ENCODE measurements at regions not wholly inside any gene's neighbourhood (a gene's known extent, or its start where the extent isn't known, plus 50 kb on each side); places are given as distances from the start of the nearest gene placed in this dataset.

- H3K27me3 ChIP-seq (ENCODE audit: control insufficient read depth, insufficient read depth, low read length): no peaks in the 10 kb centered on the region
- no peaks in the 10 kb centered on the region for H3K4me1 Mint-ChIP-seq
- peaks cover 0 to 25% (median 9%) of the 10 kb centered on the region in 7 donors for H3K9me3 Mint-ChIP-seq
- no peak overlapping the region for H3K27ac Mint-ChIP-seq
- H3K36me3 ChIP-seq (ENCODE audit: control insufficient read depth, insufficient read depth, low read length): no peaks in the 10 kb centered on the region
- H3K4me1 ChIP-seq (ENCODE audit: control insufficient read depth, insufficient read depth, low read length, poor library complexity, severe bottlenecking): no peaks in the 10 kb centered on the region
- no peak overlapping the region for H3K4me3 ChIP-seq (ENCODE audit: low read depth, low read length)
- H3K9me3 ChIP-seq (ENCODE audit: control insufficient read depth in 2 of 2, low read length in 2 of 2): peaks cover 0 to 2% of the 10 kb centered on the region in 2 experiments
- H3K36me3 Mint-ChIP-seq: no peaks in the 10 kb centered on the region
- no peak overlapping the region for H3K4me3 Mint-ChIP-seq
- H3K27me3 Mint-ChIP-seq: no peaks in the 10 kb centered on the region
- H3K27ac ChIP-seq (ENCODE audit: insufficient read depth, low read length, poor library complexity, severe bottlenecking): no peak overlapping the region
- ATAC-seq (ENCODE audit: low read depth in 2 of 2): no peak
- no peak for DNase-seq
These were observed 255.7 kb upstream of the GRM7 start for GRCh38 chr3:6605227-6605626.

- H3K4me1 Mint-ChIP-seq: no peaks in the 10 kb centered on the region
- H3K27me3 ChIP-seq (ENCODE audit: control insufficient read depth, insufficient read depth, low read length): no peaks in the 10 kb centered on the region
- H3K36me3 ChIP-seq (ENCODE audit: control insufficient read depth, insufficient read depth, low read length): no peaks in the 10 kb centered on the region
- ATAC-seq (ENCODE audit: low read depth in 2 of 2): no peak
- no peaks in the 10 kb centered on the region for H3K27me3 Mint-ChIP-seq
- H3K27ac Mint-ChIP-seq: no peak overlapping the region
- DNase-seq: no peak
- H3K4me1 ChIP-seq (ENCODE audit: control insufficient read depth, insufficient read depth, low read length, poor library complexity, severe bottlenecking): no peaks in the 10 kb centered on the region
- no peak overlapping the region for H3K4me3 Mint-ChIP-seq
- no peaks in the 10 kb centered on the region for H3K36me3 Mint-ChIP-seq
- peaks cover 0 to 2% of the 10 kb centered on the region in 2 experiments for H3K9me3 ChIP-seq (ENCODE audit: control insufficient read depth in 2 of 2, low read length in 2 of 2)
- peaks cover 0 to 24% (median 8%) of the 10 kb centered on the region in 7 donors for H3K9me3 Mint-ChIP-seq
- H3K27ac ChIP-seq (ENCODE audit: insufficient read depth, low read length, poor library complexity, severe bottlenecking): no peak overlapping the region
- no peak overlapping the region for H3K4me3 ChIP-seq (ENCODE audit: low read depth, low read length)
These were observed 252.1 kb upstream of the GRM7 start for GRCh38 chr3:6608843-6609242.

GRCh38 chr3:6612034-6612616 is 248.8 kb upstream of the GRM7 start:
- Histone ChIP-seq H3K9me3 (ENCODE audit: control insufficient read depth in 2 of 2, low read length in 2 of 2) (peaks cover 4 to 5% of the 10 kb centered on the region in 2 experiments), H3K4me3 (ENCODE audit: low read depth, low read length) (no peak overlapping the region), H3K27me3 (ENCODE audit: control insufficient read depth, insufficient read depth, low read length) (no peaks in the 10 kb centered on the region), H3K4me1 (ENCODE audit: control insufficient read depth, insufficient read depth, low read length, poor library complexity, severe bottlenecking) (no peaks in the 10 kb centered on the region), H3K36me3 (ENCODE audit: control insufficient read depth, insufficient read depth, low read length) (no peaks in the 10 kb centered on the region), H3K27ac (ENCODE audit: insufficient read depth, low read length, poor library complexity, severe bottlenecking) (no peak overlapping the region)
- Mint-ChIP-seq H3K4me1 (no peaks in the 10 kb centered on the region), H3K4me3 (no peak overlapping the region), H3K9me3 (peaks cover 0 to 32% (median 6%) of the 10 kb centered on the region in 7 donors), H3K36me3 (no peaks in the 10 kb centered on the region), H3K27me3 (no peaks in the 10 kb centered on the region), H3K27ac (no peak overlapping the region)
- ATAC-seq (ENCODE audit: low read depth in 2 of 2) (no peak), DNase-seq (no peak)

GRCh38 chr3:6622260-6622659 is 238.7 kb upstream of the GRM7 start:
- DNase-seq (no peak), ATAC-seq (ENCODE audit: low read depth in 2 of 2) (no peak)
- peaks cover 0 to 3% of the 10 kb centered on the region in 2 experiments for H3K9me3 ChIP-seq (ENCODE audit: control insufficient read depth in 2 of 2, low read length in 2 of 2)
- no peaks in the 10 kb centered on the region for H3K36me3 ChIP-seq (ENCODE audit: control insufficient read depth, insufficient read depth, low read length)
- Mint-ChIP-seq H3K27me3 (no peaks in the 10 kb centered on the region), H3K27ac (no peak overlapping the region), H3K36me3 (no peaks in the 10 kb centered on the region), H3K9me3 (peaks cover 0 to 42% (median 7%) of the 10 kb centered on the region in 7 donors), H3K4me3 (no peak overlapping the region), H3K4me1 (no peaks in the 10 kb centered on the region)
- H3K27me3 ChIP-seq (ENCODE audit: control insufficient read depth, insufficient read depth, low read length): no peaks in the 10 kb centered on the region
- no peak overlapping the region for H3K27ac ChIP-seq (ENCODE audit: insufficient read depth, low read length, poor library complexity, severe bottlenecking)
- no peaks in the 10 kb centered on the region for H3K4me1 ChIP-seq (ENCODE audit: control insufficient read depth, insufficient read depth, low read length, poor library complexity, severe bottlenecking)
- no peak overlapping the region for H3K4me3 ChIP-seq (ENCODE audit: low read depth, low read length)

GRCh38 chr3:6622712-6623111 is 238.2 kb upstream of the GRM7 start:
- no peaks in the 10 kb centered on the region for H3K4me1 Mint-ChIP-seq
- Histone ChIP-seq H3K27me3 (ENCODE audit: control insufficient read depth, insufficient read depth, low read length) (no peaks in the 10 kb centered on the region), H3K4me3 (ENCODE audit: low read depth, low read length) (no peak overlapping the region), H3K9me3 (ENCODE audit: control insufficient read depth in 2 of 2, low read length in 2 of 2) (peaks cover 0 to 3% of the 10 kb centered on the region in 2 experiments), H3K4me1 (ENCODE audit: control insufficient read depth, insufficient read depth, low read length, poor library complexity, severe bottlenecking) (no peaks in the 10 kb centered on the region), H3K27ac (ENCODE audit: insufficient read depth, low read length, poor library complexity, severe bottlenecking) (no peak overlapping the region), H3K36me3 (ENCODE audit: control insufficient read depth, insufficient read depth, low read length) (no peaks in the 10 kb centered on the region)
- H3K9me3 Mint-ChIP-seq: peaks cover 0 to 37% (median 7%) of the 10 kb centered on the region in 7 donors
- H3K27ac Mint-ChIP-seq: no peak overlapping the region
- DNase-seq (no peak), ATAC-seq (ENCODE audit: low read depth in 2 of 2) (no peak)
- no peak overlapping the region for H3K4me3 Mint-ChIP-seq
- H3K36me3 Mint-ChIP-seq: no peaks in the 10 kb centered on the region
- no peaks in the 10 kb centered on the region for H3K27me3 Mint-ChIP-seq

GRCh38 chr3:6631376-6631775 is 229.5 kb upstream of the GRM7 start:
- no peaks in the 10 kb centered on the region for H3K27me3 Mint-ChIP-seq
- H3K36me3 Mint-ChIP-seq: no peaks in the 10 kb centered on the region
- DNase-seq (no peak), ATAC-seq (ENCODE audit: low read depth in 2 of 2) (no peak)
- H3K36me3 ChIP-seq (ENCODE audit: control insufficient read depth, insufficient read depth, low read length): no peaks in the 10 kb centered on the region
- H3K27me3 ChIP-seq (ENCODE audit: control insufficient read depth, insufficient read depth, low read length): no peaks in the 10 kb centered on the region
- no peaks in the 10 kb centered on the region for H3K4me1 Mint-ChIP-seq
- H3K9me3 Mint-ChIP-seq: peaks cover 0 to 9% (median 5%) of the 10 kb centered on the region in 7 donors
- no peak overlapping the region for H3K27ac Mint-ChIP-seq
- no peak overlapping the region for H3K4me3 ChIP-seq (ENCODE audit: low read depth, low read length)
- H3K9me3 ChIP-seq (ENCODE audit: control insufficient read depth in 2 of 2, low read length in 2 of 2): peaks cover 3 to 5% of the 10 kb centered on the region in 2 experiments
- no peaks in the 10 kb centered on the region for H3K4me1 ChIP-seq (ENCODE audit: control insufficient read depth, insufficient read depth, low read length, poor library complexity, severe bottlenecking)
- no peak overlapping the region for H3K4me3 Mint-ChIP-seq
- H3K27ac ChIP-seq (ENCODE audit: insufficient read depth, low read length, poor library complexity, severe bottlenecking): no peak overlapping the region

- H3K27ac ChIP-seq (ENCODE audit: insufficient read depth, low read length, poor library complexity, severe bottlenecking): no peak overlapping the region
- Mint-ChIP-seq H3K4me3 (no peak overlapping the region), H3K4me1 (no peaks in the 10 kb centered on the region), H3K27me3 (no peaks in the 10 kb centered on the region), H3K9me3 (peaks cover 0 to 20% (median 9%) of the 10 kb centered on the region in 7 donors), H3K36me3 (no peaks in the 10 kb centered on the region), H3K27ac (no peak overlapping the region)
- peaks cover 0 to 3% of the 10 kb centered on the region in 2 experiments for H3K9me3 ChIP-seq (ENCODE audit: control insufficient read depth in 2 of 2, low read length in 2 of 2)
- no peaks in the 10 kb centered on the region for H3K4me1 ChIP-seq (ENCODE audit: control insufficient read depth, insufficient read depth, low read length, poor library complexity, severe bottlenecking)
- no peaks in the 10 kb centered on the region for H3K36me3 ChIP-seq (ENCODE audit: control insufficient read depth, insufficient read depth, low read length)
- no peaks in the 10 kb centered on the region for H3K27me3 ChIP-seq (ENCODE audit: control insufficient read depth, insufficient read depth, low read length)
- no peak overlapping the region for H3K4me3 ChIP-seq (ENCODE audit: low read depth, low read length)
- DNase-seq (no peak), ATAC-seq (ENCODE audit: low read depth in 2 of 2) (no peak)
These were observed 220.0 kb upstream of the GRM7 start for GRCh38 chr3:6640907-6641306.

Measured in CD4-positive, CD25-positive, alpha-beta regulatory T cell (primary cell).